Activated T-cell treated with anti-CD3 and anti-CD28 coated beads for 24 hours (primary cell): ENCODE measurements at regions not wholly inside any gene's neighbourhood (a gene's known extent, or its start where the extent isn't known, plus 50 kb on each side); places are given as distances from the start of the nearest gene placed in this dataset.
"Not testable (repeated sequence)": the region's sequence is repeated elsewhere in the genome, so short reads cannot be mapped to it uniquely, and the experiment has no call there.

Source experiments
- DNase-seq: peaks from one replicate; pipeline ENCODE4 v3.0.0-alpha.2; 2020; ENCODE audit warnings: low read depth

DNA sequence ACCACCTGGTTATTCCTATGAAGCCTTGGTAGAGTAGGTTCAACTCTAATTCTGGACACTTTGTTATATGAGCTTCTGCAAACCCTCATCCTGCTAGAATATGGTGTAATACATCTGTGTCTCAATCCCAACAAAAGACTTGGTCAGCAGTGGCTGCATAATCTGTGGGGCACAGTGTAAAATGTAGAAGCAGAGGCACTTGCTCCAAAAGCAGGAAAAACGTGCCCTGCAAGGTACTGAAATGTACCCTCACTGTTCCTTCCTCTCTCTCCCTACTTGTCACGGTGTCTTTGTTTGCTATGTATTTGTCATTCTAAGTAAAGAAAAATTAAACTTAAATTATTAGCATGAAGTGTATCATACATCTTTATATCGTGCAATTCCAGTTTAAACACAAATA is 267.9 kb downstream of the BCL11B start:
- no peak for DNase-seq

DNA sequence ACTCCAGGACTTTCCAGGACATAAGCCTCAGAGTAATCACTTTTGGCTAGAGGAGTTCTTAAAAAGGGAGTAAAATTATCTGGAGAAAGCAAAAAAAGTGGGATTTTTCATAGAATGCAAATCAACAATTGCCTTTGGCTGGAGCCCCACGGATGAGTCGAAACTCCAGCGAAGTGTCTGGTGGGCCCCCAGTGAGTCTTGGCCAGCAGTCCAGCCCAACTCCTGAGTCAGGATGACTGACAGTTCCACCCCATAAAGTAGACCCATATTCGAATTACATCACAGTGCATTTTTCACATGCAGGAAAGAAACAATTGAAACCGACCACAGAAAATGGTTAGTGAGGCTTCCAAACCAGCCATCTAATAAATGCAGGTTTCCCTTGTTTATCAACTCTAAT is 265.7 kb downstream of the BCL11B start:
- no peak for DNase-seq

DNA sequence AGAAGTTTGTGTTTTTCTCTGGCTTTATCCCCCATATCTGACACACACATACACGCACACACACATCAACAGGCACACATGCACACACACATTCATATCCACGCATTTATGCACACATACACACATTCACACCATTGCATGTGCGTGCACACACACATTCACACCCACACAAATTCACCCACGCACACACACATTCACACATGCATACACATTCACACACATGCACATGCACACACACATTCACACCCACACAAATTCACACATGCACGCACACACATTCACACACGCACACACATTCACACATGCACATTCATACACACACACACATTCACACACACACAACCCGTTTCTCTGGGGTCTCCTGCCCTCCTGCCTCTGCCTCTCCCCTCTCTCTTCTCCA is 264.2 kb downstream of the BCL11B start:
- DNase-seq = no peak

DNA sequence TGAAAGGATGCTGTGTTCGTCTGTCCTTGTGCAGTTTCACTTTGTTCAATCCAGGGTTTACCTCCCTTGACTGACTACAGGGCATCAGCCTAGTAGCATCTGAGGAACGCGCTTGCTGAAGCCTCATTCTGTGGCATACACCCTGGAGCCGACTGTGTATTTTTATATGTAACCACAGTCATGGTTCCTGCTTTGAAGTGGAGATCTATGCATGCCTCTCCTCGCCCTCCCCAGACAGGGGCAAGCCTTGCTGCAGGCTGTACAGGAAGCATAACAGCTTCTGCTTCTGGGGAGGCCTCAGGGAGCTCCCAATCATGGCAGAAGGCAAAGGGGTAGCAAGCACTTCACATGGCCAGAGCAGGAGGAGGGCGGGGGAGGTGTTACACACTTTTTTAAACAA is 262.1 kb downstream of the BCL11B start:
- DNase-seq = no peak

DNA sequence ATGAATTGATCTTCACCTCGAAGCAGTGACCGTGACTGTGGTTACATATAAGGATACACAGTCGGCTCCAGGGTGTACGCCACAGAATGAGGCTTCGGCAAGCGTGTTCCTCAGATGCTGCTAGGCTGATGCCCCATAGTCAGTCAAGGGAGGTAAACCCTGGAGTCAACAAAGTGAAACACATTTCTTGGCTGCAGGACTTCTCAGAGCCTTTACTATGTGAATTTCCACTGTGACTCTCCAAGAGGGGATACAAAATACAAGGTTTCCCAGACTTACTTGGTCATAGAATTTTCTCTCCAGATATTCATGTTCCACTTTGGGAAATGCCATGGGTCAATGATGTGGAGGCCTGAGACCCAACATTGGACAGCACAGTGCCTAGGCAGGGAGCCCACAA is 260.6 kb downstream of the BCL11B start:
- DNase-seq = no peak

DNA sequence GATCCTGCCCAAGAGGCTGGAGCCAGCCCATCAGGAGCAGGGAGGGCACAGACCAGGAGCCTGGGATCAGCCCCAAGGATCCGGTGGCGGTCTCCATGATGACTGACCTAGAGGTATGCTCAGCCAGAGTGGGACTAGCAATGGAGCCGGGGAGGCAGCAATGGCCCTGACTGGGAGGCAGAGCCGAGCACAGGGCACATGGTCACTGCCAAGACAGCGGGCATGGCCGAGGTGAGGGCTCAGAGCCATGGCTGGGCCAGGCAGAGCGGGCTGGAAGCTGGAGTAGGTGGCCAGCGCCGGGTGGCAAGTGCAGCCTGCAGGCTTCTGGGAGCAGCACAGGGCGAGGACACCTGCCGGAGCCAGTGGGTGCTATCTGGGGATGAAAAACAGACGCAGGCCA is 259.3 kb downstream of the BCL11B start:
- no peak for DNase-seq

DNA sequence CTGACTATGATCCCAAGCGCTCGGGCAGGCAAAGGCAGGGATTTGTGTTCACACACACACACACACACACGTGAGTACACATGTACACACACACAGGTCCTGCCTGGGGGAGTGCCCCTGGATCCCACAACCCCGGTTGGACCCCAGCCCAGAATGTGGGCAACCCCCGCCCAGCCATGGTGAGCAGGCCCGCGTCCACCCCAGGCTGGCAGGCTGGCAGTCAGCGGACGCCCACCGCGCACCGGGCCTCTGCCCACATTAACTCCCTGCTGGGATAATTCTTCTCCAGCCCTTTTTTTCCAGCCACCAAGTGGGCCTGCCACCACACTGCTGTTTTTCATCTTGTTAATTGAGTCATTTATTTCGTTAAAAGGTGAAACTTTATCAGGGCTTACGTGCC is 256.2 kb downstream of the BCL11B start:
- DNase-seq = no peak

DNA sequence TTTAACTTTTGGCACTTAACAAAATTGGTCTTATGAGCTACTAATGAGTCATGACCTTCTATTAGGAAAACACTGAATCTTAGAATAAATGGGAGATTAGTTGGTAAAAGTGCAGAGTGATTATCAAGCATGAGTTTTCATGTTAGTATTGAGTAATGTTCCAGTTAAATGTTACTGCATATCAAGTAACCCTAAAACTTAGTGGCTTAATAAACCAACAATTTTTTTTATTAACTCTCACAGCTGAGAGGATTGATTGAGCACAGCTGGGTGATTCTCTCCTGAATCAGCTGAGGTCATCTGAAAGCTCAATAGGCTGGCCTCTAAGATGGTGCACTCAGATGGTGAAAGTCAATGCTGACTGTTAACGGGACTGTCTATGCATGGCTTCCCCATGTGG is 248.6 kb downstream of the BCL11B start:
- no peak for DNase-seq

DNA sequence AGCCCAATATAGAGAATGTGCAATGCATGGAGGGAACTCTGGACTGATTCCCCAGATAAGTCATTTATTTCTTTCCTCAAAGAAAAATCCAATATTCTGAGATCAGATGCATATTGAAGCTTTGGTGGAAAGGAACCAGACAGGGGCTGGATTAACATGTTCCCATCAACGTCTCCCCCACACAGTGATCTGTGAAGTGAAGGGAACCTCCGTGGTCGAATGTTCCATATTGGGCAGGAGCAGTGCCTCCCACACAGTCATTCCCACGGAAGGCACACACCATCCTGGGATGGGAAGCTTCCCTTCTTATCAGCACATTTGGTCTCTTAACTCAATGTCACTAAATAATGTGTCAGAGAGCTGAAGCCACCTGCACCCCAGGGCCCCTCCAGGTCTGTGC is 247.1 kb downstream of the BCL11B start:
- no peak for DNase-seq

DNA sequence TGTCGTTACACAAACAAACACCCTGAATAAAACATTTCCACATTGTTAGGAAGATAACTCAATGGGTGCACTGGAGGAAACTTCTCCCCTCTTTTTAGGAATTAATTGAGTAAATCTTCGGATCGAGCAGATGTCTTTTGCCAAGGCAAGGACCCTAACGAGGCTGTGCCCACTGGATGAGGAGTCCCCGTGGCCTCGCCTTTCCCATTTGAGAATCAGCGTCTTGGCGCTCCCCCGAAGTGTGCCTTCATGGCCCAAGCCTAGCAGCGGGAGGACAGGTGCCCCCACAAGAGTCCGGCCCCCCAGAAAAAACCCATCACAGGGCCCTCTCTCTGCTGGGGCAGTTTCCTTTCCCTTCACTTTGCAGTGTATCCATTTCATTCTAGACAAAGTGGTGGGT is 246.6 kb downstream of the BCL11B start:
- no peak for DNase-seq

DNA sequence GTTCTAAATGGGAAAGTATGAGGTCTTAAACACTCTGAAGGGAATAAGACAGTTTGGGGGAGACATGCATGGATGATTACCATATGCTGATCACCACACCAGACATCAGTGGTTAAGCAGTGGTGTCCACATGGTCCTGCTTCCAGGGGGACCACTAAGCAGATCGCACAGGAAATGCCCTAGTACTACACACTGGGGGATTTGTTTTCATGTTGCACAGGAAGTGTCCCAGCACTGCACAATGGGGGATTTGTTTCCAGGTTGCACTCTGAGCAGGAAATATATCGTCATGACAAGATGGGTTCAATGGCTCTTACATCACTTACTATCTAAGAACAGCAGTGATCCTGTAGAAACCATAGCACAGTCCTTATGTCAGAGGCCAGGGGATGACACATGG is 245.5 kb downstream of the BCL11B start:
- peak; percentile 16 for DNase-seq

DNA sequence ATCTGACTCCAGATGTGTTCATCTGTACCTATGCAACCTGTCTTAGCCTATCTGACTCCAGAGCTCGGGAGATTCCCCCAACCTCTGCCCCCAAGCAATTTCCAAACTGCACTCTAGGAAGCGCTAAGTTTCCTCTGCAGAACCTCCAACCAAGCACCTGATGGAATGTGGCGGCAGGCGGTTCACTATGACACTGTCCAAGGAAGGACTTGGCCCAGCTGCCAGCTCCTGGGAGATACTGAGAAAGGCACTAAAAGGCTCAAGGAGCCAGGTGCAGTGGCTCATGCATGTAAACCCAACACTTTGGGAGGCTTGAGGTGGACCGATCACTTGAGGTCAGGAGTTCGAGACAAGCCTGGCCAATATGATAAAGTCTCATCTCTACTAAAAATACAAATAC is 244.0 kb downstream of the BCL11B start:
- DNase-seq = no peak

DNA sequence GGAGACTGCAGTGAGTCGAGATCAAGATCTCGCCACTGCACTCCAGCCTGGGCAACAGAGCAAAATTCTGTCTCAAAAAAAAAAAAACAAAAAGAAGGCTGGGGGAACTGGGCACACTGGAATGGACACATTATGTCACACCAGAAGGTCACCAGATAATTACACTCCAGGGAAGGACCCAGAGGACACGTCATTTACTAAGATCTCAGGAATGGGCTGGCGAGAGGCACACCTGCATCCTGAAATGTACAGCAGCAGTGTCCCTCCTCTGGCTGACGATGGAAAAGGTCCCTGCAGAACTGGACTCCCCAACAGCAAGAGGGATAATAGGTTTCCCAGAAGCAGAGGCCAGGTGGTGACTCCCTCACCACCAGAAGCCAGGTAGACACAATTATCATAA is 243.5 kb downstream of the BCL11B start:
- no peak for DNase-seq

DNA sequence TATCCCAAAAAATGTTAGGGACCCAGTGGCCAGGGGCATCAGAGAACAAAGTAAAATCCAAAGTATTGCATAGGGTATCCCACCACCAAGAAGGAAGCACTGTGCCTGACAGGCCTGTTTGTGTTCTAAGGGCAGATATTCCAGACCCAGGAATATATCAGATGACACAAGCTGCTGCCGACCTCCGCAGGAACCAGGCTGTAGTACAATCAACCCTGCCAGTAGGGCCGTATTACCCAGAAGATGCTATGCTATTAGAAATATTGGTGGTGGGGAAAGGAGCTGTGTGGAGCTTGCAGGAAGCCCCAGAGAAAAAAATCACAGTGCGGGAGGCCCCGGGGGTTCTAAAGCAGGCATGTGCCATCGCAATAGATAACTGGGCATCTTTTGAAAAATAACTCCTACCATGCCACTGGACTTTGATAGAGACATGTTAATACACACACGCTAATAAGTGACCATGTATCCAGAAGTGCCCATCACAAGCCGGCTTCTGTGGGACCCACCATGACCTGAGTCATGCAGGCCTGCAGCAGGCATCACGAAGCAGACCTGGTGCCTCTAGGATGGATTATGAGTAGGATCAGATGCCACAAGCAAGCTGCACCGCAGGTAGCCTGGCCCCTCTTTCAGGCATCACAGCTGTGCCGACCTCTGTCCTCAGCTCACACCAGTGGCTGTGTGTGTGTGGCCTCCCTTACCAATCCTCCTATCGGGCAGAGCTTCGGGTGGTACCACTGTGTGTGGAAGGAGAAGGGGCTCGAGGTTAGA is 242.7 kb downstream of the BCL11B start:
- no peak for DNase-seq

DNA sequence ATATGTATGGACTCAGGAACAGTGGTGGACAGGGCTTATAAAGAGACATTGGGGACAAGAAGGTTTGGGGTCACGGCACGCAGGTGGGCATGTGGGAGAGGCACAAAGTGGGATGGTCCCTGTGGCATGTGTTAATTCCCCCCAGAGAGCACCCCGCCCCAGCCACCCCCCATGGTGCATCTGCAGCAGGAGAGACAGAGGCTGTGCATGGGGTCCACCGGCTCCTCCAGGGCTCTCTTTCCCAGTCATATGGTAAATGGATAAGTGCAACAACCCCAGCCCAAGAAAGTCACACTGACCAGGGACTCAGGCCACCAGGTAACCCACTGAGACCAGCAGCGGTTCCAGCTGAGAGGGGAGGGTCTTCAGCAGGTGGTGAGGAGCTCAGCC is 242.1 kb downstream of the BCL11B start:
- no peak for DNase-seq

DNA sequence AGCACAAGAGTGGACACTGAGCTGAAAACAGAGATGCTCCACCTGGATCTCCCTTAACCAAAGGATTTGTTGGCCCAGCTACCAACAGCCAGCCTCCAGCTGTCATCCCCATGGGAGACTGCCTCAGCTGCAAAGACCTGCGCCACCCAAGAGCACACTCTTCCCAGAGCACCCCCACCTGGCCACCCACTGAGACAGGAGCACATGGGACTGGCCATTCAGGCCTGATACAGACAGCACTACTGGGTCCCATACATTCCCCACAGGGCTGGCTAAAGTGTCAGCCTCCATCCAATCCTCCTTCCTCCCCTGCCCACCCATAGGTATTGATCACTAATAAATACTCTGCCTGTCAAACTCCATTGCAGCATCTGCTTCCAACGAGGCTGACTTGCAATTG is 241.5 kb downstream of the BCL11B start:
- DNase-seq = no peak

DNA sequence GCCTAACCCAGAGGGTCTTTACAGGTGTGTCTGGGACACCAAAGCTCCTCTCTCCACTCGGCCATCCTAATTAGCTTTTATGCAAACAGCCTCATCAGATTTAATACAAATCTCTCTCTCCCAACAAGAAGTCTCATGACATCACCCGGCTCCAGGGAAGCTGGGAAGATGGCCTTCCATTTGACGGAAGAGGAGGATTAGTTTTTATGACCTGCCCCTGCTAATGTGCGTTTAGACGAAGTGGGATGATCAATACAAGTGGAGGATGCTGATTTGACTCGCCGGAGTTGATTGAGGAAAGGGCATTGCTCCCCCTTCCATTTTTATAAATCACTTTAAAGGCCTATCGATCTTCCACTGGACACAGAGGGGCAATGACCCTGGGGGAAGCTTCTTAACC is 239.2 kb downstream of the BCL11B start:
- no peak for DNase-seq

DNA sequence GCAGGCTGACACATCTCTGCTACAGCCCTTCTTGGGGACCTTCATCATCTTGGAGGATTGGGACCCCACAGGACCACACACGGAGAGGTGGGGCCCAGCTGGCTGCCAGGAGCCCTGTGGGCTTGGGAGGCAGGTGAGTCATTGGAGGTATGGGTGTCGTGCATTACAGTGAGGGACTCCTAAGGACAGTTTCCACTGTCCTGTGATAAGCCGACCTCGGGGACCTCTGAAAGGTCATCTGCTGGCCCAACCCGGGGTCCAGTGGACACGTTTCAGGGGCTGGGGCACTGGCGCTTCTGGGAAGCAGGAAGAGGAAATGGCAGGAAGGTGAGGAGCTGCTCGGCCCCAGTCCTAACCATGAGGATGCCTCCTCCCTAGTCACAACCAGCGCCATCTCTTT is 238.0 kb downstream of the BCL11B start:
- no peak for DNase-seq

DNA sequence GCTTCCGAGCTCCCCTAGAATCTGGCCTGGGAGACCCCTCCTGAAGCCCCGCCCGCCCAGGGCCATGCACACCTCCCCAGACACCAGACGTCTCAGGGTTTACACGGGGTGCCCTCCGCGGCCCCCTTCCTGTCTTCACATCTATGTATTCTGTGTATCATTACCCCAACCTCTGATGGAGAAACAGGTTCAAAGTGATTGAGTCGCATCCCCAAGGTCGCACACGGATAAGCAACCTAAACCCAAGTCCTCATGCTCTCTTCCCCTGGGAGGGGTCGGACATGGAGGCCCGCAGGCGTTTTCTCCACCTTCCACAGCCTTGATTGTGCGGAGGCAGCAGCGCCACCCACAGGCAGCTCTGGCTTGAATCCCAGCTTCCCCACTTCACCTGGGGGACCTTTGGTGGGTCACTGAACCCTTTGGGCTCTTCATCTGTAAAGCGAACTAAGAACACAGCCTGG is 237.3 kb downstream of the BCL11B start:
- DNase-seq = no peak

DNA sequence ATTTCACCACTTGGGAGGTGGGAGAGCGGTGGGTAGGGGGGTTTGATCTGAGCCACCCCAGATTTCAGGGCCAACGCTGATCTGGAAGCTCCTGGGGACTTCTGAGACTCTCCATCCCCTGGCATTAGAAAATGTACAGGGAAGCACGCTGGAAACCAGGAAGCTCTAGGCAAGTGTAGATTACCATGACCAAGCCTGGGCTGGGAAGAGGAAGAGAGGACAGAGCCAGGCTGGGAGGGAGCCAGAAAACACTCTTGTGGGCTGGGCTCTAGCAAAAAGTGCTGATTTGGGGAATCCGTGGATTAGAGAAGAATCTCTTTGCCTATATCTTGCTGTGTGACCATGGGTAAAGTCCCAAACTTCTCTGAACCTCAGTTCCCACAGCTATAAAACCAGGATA is 236.7 kb downstream of the BCL11B start:
- no peak for DNase-seq

DNA sequence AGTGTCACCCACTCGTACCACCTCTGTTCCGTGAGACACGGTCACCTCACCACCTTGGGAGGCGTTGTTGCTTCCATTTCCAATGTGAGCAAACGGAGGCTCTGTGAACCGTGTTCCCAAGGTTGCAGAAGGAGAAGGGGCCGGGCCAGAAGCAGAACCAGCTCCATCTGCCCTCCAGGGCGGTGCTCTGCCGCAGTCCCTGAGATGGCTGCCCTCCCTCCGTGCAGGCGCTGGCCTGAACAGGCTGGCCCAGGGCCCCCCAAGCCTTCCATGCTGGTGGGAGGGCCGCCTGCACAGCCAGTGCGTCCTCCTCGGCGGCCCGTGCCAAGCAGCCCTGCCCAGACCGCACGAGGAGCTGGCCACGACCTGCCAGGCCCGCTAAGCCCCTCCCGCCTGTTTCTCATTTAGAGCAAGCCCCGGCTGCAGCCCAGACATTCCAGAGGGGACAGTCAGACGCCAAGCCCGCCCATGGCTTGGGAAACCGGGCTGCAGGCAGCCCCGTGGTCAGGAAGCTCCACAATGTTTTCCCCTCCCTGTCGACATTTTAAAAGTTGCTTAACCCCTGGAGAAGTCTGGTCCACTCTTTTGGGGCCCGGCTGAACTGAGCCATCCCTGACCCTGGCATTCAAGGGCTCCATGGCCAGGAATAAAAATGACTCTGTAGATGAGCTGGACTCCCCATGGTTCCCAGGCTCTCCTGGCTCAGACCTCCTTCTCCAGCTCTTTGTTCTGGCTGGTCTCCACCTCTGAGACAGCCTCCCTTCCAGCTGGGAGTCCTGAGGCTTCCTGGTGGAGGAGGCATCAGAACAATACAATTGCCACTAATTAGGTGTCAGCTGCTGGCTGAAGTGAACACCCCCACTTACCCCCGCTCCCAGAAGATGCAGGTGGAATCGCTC is 236.0 kb downstream of the BCL11B start:
- DNase-seq = no peak

DNA sequence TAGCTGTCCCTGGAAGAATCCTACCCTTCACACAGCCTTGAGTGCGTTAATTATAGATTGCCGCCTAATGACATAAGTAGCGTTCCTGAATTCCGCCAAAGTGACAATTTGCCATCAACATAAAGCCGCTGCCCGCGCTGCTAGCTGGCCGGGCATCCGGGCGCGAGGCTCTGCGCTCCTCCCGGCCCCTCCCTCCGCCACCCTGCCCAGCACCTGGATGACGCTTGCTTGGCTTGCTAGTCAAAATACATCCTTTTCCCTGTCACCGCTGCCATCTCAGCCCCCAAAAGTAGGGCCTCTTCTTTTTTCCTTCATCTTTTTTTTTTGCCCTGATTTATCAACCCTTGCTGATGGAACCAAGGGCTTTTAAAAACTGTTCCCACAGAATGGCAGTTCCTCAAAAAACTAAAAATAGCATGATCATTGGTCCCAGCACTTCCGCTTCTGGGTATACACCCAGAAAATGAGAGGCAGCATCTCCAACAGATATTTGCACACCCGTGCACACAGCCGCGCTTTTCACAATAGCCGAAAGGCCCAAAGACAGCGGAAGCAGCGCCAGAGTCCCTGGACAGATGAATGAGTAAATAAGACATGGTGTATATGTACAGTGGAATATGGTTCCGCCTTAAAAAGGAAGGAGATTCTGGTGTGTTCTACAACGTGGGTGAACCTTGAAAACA is 235.2 kb downstream of the BCL11B start:
- DNase-seq = no peak

DNA sequence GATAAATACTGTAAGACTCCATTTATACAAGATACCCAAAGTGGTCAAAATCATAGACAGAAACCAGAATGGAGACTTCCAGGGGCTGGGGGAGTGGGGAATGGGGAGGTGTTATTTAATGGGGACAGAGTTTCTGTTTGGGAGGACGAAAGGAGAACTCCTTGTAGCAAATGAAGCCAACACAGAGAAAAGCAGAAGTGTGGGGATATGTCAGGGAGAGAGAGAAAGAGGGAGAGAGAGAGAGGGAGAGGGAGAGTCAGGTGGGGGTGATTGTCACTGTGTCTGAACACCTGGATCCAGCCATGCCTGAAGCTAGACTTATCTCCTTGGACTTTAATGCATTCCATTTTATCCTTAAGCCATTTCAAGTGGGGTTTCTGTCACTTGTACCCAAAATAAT is 234.7 kb downstream of the BCL11B start:
- not testable (repeated sequence) for DNase-seq
